AG09309 (cell line): ENCODE measurements at regions not wholly inside any gene's neighbourhood (a gene's known extent, or its start where the extent isn't known, plus 50 kb on each side); places are given as distances from the start of the nearest gene placed in this dataset.

Experiments used
- DNase-seq: peaks from one replicate; pipeline ENCODE4 v3.0.0-alpha.2; 2010; ENCODE audit warnings: low read depth
- H3K4me3 ChIP-seq: 2 replicates; pipeline ENCODE4 v1.5.1; 2011; ENCODE audit warnings: mild to moderate bottlenecking, low read depth, low read length, moderate library complexity; ENCODE audit not compliant: control insufficient read depth
- TF ChIP-seq, protein P1 (sequence below): IDR thresholded peaks from 2 replicates; pipeline ENCODE4 v1.5.1; 2011; ENCODE audit warnings: mild to moderate bottlenecking, low read depth, low read length, inconsistent platforms; ENCODE audit not compliant: insufficient read depth, control insufficient read depth; ENCODE audit errors: missing control alignments

DNA sequence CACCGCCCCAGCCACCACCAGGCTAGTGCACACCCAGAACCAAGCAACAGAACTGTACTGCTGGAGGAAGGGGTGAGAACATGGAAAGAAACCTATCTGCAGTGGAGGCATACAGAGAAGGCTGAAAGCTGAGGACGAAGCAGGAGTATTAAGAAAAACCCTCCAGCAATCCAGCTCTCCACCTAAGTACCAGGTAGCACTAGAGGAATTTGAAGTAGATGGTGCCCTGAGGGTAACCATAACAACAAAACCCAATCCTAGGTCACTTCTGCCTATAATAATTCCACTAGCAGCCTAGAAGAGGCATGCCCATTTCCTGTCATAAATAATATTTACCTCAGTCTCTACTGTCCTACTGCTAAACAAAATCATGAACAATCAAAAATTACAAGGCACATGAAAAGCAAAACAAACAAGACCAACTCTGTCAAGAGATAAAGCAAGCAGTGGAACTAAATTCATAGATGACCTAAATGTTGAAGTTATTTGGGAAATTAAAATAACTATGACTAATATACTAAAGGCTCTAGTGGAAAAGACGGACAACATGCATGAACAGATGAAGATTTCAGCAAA is 51.1 kb downstream of the HYCC1 start:
- TF ChIP-seq, protein P1, sequence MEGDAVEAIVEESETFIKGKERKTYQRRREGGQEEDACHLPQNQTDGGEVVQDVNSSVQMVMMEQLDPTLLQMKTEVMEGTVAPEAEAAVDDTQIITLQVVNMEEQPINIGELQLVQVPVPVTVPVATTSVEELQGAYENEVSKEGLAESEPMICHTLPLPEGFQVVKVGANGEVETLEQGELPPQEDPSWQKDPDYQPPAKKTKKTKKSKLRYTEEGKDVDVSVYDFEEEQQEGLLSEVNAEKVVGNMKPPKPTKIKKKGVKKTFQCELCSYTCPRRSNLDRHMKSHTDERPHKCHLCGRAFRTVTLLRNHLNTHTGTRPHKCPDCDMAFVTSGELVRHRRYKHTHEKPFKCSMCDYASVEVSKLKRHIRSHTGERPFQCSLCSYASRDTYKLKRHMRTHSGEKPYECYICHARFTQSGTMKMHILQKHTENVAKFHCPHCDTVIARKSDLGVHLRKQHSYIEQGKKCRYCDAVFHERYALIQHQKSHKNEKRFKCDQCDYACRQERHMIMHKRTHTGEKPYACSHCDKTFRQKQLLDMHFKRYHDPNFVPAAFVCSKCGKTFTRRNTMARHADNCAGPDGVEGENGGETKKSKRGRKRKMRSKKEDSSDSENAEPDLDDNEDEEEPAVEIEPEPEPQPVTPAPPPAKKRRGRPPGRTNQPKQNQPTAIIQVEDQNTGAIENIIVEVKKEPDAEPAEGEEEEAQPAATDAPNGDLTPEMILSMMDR: no peak
- no peak overlapping the region for H3K4me3 ChIP-seq
- no peak for DNase-seq

GRCh38 chr7:22958742-22959141 is 55.2 kb downstream of the HYCC1 start:
- DNase-seq: no peak
- H3K4me3 ChIP-seq: no peak overlapping the region
- TF ChIP-seq, protein P1: no peak

GRCh38 chr7:22954251-22954650 is 59.7 kb downstream of the HYCC1 start:
- no peak for DNase-seq
- TF ChIP-seq, protein P1: no peak
- no peak overlapping the region for H3K4me3 ChIP-seq

DNA sequence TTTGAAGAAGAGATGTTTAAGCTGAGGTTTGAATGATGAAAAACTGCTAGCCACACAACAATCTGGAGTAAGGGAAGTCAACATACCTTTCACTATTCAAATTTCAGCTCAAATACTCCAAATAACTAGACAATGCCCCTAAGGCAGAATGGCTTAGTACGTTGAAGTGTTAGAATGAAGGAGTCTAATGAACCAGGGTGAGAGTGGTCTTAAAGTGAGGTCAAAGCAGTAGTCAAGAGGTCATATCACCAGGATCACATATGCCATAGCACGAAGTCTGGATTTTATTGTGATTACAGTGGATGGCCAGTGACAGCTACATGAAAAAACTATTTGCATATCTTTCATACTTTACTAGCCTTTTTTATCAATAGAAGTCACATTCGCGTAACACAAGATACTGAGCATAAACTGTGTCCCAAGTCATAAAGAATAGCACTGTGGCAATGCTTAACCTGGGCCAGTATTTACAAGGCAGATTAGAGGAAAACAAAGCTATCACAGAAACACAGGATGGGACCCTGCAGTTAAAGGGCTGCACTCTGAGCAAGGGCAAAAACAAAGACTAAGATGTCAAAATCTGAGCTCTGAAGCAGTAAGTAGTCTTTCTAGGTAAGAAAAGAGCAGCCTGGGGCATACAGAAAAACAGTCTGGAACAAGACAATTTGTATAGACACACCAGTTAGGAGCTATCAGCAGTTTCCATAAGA is 61.5 kb downstream of the HYCC1 start:
- no peak overlapping the region for H3K4me3 ChIP-seq
- TF ChIP-seq, protein P1: no peak
- DNase-seq: no peak

GRCh38 chr7:22949944-22950343 is 64.0 kb downstream of the HYCC1 start:
- TF ChIP-seq, protein P1: peak; percentile 41
- H3K4me3 ChIP-seq: no peak overlapping the region
- no peak for DNase-seq

DNA sequence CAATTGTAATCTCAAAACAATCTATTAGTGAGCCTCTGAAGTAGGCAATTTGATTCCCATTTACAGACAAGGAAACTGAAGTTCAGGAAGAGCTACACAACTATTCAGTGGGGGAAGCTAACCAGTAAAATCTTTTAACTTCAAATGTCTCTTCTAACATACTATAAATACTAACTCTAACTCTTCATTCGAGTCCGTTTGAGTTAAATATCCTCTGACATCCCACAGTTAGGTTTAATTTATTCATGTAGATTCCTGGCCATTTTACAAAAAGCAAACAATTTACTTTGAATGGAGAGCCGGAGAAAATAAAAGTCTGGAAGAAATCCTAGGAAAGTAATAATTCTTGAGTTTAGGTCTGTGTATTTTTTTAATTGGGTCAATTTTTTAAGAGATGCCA is 64.7 kb downstream of the HYCC1 start:
- no peak for DNase-seq
- TF ChIP-seq, protein P1: no peak
- H3K4me3 ChIP-seq: no peak overlapping the region
